K562 (cell line): ENCODE measurements at regions not wholly inside any gene's neighbourhood (a gene's known extent, or its start where the extent isn't known, plus 50 kb on each side); places are given as distances from the start of the nearest gene placed in this dataset.

Experiments
- ATAC-seq: fragments of 200-7000 bp; cut with Tn5 transposase; 3 replicates; pipeline ENCODE4 v1.9.1; 2020; ENCODE audit warnings: moderate library complexity
- BruUV-seq: library from RNA; stranded (reverse); fragments of 400-500 nt; replicated peaks from 2 replicates; lab custom pipeline; 2021; lab: Mats Ljungman, UMichigan
- CTCF ChIA-PET: fragments of 300-600 bp; formaldehyde crosslinking; extraction: SDS; loops from one replicate; lab custom pipeline; 2021; ENCODE audit warnings: low intra/inter-chr PET ratio; lab: Yijun Ruan, JAX
- POLR2A ChIA-PET: fragments of 300-600, 350-650 bp; sonication (Branson Sonifier 250); formaldehyde crosslinking; extraction: SDS; loops from one replicate; lab custom pipeline; 2021; ENCODE audit warnings: antibody characterized with exemption, inconsistent platforms; lab: Yijun Ruan, JAX
- DNase-seq, 4 experiments: peaks; one replicate each; pipeline versions ENCODE4 v3.0.0 to v3.0.0-alpha.2; 2011 to 2018; ENCODE audit warnings: low spot score in 3 of 4, mixed read lengths in 3 of 4; ENCODE audit errors: extremely low read depth in 1 of 4
- FAIRE-seq: peaks from 2 replicates; lab custom pipeline; 2011; peaks lifted over from hg19 to GRCh38; lab: Jason Lieb, UNC
- H2AFZ ChIP-seq: 2 replicates; pipeline ENCODE4 v1.6.0; 2011; ENCODE audit warnings: low read depth, low read length, control low read depth, inconsistent platforms
- H3K27ac ChIP-seq: fragments of 200-600 bp; 3 replicates; pipeline ENCODE4 v1.8.0; 2011; ENCODE audit warnings: low read depth, mild to moderate bottlenecking, control low read depth, inconsistent platforms, low read length, moderate library complexity, mixed read lengths; ENCODE audit errors: extremely low read depth
- H3K27me3 ChIP-seq, 2 experiments: fragments of 300-600 bp in 1 of 2; 2 replicates in 1 of 2; 3 replicates in 1 of 2; pipeline versions ENCODE4 v1.6.0 to v1.8.0; 2011; ENCODE audit warnings: inconsistent platforms in 2 of 2, low read length in 2 of 2, mild to moderate bottlenecking in 1 of 2, mixed read lengths in 1 of 2, moderate library complexity in 1 of 2; ENCODE audit not compliant: control insufficient read depth in 2 of 2, insufficient read depth in 2 of 2
- H3K36me3 ChIP-seq: fragments of 300-600 bp; 3 replicates; pipeline ENCODE4 v1.8.0; 2011; ENCODE audit warnings: mild to moderate bottlenecking, low read length, inconsistent platforms; ENCODE audit not compliant: control insufficient read depth, insufficient read depth
- H3K4me1 ChIP-seq, 2 experiments: fragments of 200-600 bp in 1 of 2; replicated peaks in 1 of 2; 2 replicates in 1 of 2; 3 replicates in 1 of 2; pipeline versions ENCODE4 v1.5.1 to v1.8.0; 2011; ENCODE audit warnings: inconsistent platforms in 2 of 2, low read length in 2 of 2, mild to moderate bottlenecking in 1 of 2, mixed read lengths in 1 of 2, moderate library complexity in 1 of 2; ENCODE audit not compliant: control insufficient read depth in 2 of 2, insufficient read depth in 2 of 2
- H3K4me2 ChIP-seq: 2 replicates; pipeline ENCODE4 v1.6.1; 2011; ENCODE audit warnings: low read length, control low read depth, inconsistent platforms, mixed read lengths; ENCODE audit not compliant: insufficient read depth
- H3K4me3 ChIP-seq: fragments of 200-600 bp; sonication (generic), shearing (Covaris generic); 2 replicates; pipeline ENCODE4 v1.5.1; 2016; ENCODE audit warnings: control low read depth, inconsistent platforms
- H3K79me2 ChIP-seq: fragments of 200-600 bp; 3 replicates; pipeline ENCODE4 v1.8.0; 2011; ENCODE audit warnings: low read length, inconsistent platforms; ENCODE audit not compliant: control insufficient read depth, insufficient read depth
- H3K9ac ChIP-seq, 2 experiments: 2 replicates each; pipeline versions ENCODE4 v1.6.0 to v1.6.1; 2011; ENCODE audit warnings: low read depth in 2 of 2, low read length in 2 of 2, control low read depth in 1 of 2, inconsistent platforms in 1 of 2, mild to moderate bottlenecking in 1 of 2, mixed read lengths in 1 of 2; ENCODE audit not compliant: insufficient read depth in 1 of 2
- H3K9me1 ChIP-seq: one replicate; pipeline ENCODE4 v1.6.0; 2011; ENCODE audit warnings: inconsistent platforms, mild to moderate bottlenecking, low read length, moderate library complexity; ENCODE audit not compliant: control insufficient read depth, insufficient read depth
- H3K9me3 ChIP-seq: replicated peaks from 2 replicates; pipeline ENCODE4 v1.5.1; 2011; ENCODE audit warnings: low read depth, low read length, inconsistent platforms; ENCODE audit not compliant: control insufficient read depth, insufficient read depth
- H4K20me1 ChIP-seq: replicated peaks from 2 replicates; pipeline ENCODE4 v1.6.1; 2011; ENCODE audit warnings: low read length, inconsistent platforms, mixed read lengths; ENCODE audit not compliant: control insufficient read depth, insufficient read depth
- CLOCK ChIP-seq: fragments of 250-450 bp; sonication (Bioruptor Pico); IDR thresholded peaks from 2 replicates; pipeline ENCODE4 v1.4.0; 2020; ENCODE audit warnings: mild to moderate bottlenecking, moderate library complexity, borderline replicate concordance
- FOSL1 ChIP-seq: fragments of 200-800 bp; sonication (Bioruptor generic); conservative IDR thresholded peaks from 2 replicates; pipeline ENCODE4 v1.6.1; 2016; ENCODE audit warnings: missing genetic modification characterization, missing compliant biosample characterization
- GTF2F1 ChIP-seq: IDR thresholded peaks from 2 replicates; pipeline ENCODE4 v1.6.1; 2011; ENCODE audit warnings: low read depth, low read length, improper control_type of control experiment
- JUND ChIP-seq, 2 experiments: IDR thresholded peaks; 2 replicates in 1 of 2; 3 replicates in 1 of 2; pipeline ENCODE4 v1.6.1; 2011; ENCODE audit warnings: borderline replicate concordance in 2 of 2, low read depth in 2 of 2, low read length in 2 of 2, improper control_type of control experiment in 1 of 2, missing biosample characterization in 1 of 2, missing genetic modification characterization in 1 of 2, missing genetic modification reagents in 1 of 2
- NFIC ChIP-seq: fragments of 450-650 bp; IDR thresholded peaks from 2 replicates; pipeline ENCODE4 v1.6.1; 2017; ENCODE audit warnings: mild to moderate bottlenecking, inconsistent platforms
- NKRF ChIP-seq: fragments of 450-650 bp; IDR thresholded peaks from 2 replicates; pipeline ENCODE4 v1.6.1; 2016; ENCODE audit warnings: borderline replicate concordance
- NR1H2 ChIP-seq: sonication (generic); formaldehyde crosslinking; IDR thresholded peaks from 2 replicates; pipeline ENCODE4 v1.4.0; 2020; ENCODE audit warnings: mild to moderate bottlenecking, missing genetic modification reagents
- RBM39 ChIP-seq: fragments of 200-400 bp; formaldehyde crosslinking; optimal IDR thresholded peaks from 2 replicates; pipeline ENCODE3; 2018; ENCODE audit warnings: low read depth, low read length
- SPI1 ChIP-seq: IDR thresholded peaks from 2 replicates; pipeline ENCODE4 v1.6.1; 2011; ENCODE audit warnings: low read depth, low read length, control low read depth, borderline replicate concordance
- TAF1 ChIP-seq: IDR thresholded peaks from 2 replicates; pipeline ENCODE4 v1.6.1; 2011; ENCODE audit warnings: mild to moderate bottlenecking, low read length, moderate library complexity; ENCODE audit not compliant: insufficient read depth, control insufficient read depth, severe bottlenecking; ENCODE audit errors: extremely low read depth
- ZFP36 ChIP-seq: fragments of 150-350 bp; IDR thresholded peaks from 2 replicates; pipeline ENCODE4 v1.6.1; 2018; ENCODE audit warnings: low read length, low read depth; ENCODE audit not compliant: partially characterized antibody
- ZNF695 ChIP-seq: fragments of 450-650 bp; formaldehyde crosslinking; IDR thresholded peaks from 2 replicates; pipeline ENCODE4 v1.4.0; 2020; ENCODE audit warnings: mild to moderate bottlenecking, moderate library complexity
- WGBS: fragments of 100-300 bp; shearing (Covaris generic); methylation state at CpG from one replicate; pipeline ENCODE4 v1.1.6; 2016; ENCODE audit warnings: low coverage, mixed read lengths; ENCODE audit not compliant: insufficient coverage; ENCODE audit errors: missing lambda C conversion rate; 5-methylcytosine and 5-hydroxymethylcytosine counted together
- in situ Hi-C: fragments of 300-500 bp; cut with MboI; formaldehyde crosslinking; loops from 4 replicates; pipeline ENCODE4 v1.15.0; 2018; ENCODE audit warnings: inconsistent platforms, mixed read lengths
- intact Hi-C: fragments of 100-400 bp; cut with micrococcal nuclease; formaldehyde crosslinking; loops from 2 replicates; pipeline ENCODE4 v1.14.2; 2022

- no peak overlapping the region for H3K4me2 ChIP-seq
- no peaks in the 10 kb centered on the region for H3K4me1 ChIP-seq
- no peaks in the 10 kb centered on the region for H3K9me1 ChIP-seq
- FAIRE-seq = no peak
- TF ChIP-seq SPI1 (no peak), FOSL1 (tag) (no peak), NR1H2 (CRISPR knock-in tag) (no peak), NFIC (no peak), ZNF695 (CRISPR knock-in tag) (no peak)
- CTCF ChIA-PET = no interaction called here
- DNase-seq = no peak
- no peaks in the 10 kb centered on the region for H3K79me2 ChIP-seq
- no peaks in the 10 kb centered on the region for H3K36me3 ChIP-seq
- BruUV-seq = no TSS peak
- 0% methylated on average over 3 of the region's 4 CpGs for WGBS
- no peaks in the 10 kb centered on the region; the same call in 1 of the 2 replicates for H3K9me3 ChIP-seq
- H3K9ac ChIP-seq = no peak overlapping the region
- H3K27me3 ChIP-seq = no peaks in the 10 kb centered on the region
- no peak overlapping the region for H3K4me3 ChIP-seq
- in situ Hi-C loops (no loop called here), intact Hi-C loops (no loop called here)
- POLR2A ChIA-PET = no interaction called here
- H3K27ac ChIP-seq = no peak overlapping the region
- H2AFZ ChIP-seq = no peak overlapping the region
- no peaks in the 10 kb centered on the region for H4K20me1 ChIP-seq
- no peak for ATAC-seq
Measured at GRCh38 chr14:37994846-37995372, 212.8 kb upstream of the SSTR1 start.

- ChIA-PET POLR2A (no interaction called here), CTCF (no interaction called here)
- no peak overlapping the region for H3K9ac ChIP-seq
- no peak for DNase-seq
- in situ Hi-C loops = no loop called here
- no peaks in the 10 kb centered on the region for H3K27me3 ChIP-seq
- H3K36me3 ChIP-seq = no peaks in the 10 kb centered on the region
- no peaks in the 10 kb centered on the region for H3K4me1 ChIP-seq
- H3K79me2 ChIP-seq = no peaks in the 10 kb centered on the region
- H3K4me3 ChIP-seq = no peak overlapping the region
- no peak for FAIRE-seq
- no peak for ATAC-seq
- H3K9me3 ChIP-seq = no peaks in the 10 kb centered on the region
- H3K4me2 ChIP-seq = no peak overlapping the region
- BruUV-seq = no TSS peak
- intact Hi-C loops = no loop called here
- WGBS = 0% methylated on average over 3 of the region's 3 CpGs
- H3K9me1 ChIP-seq = no peaks in the 10 kb centered on the region
- H4K20me1 ChIP-seq = no peaks in the 10 kb centered on the region
- no peak overlapping the region for H2AFZ ChIP-seq
- no peak overlapping the region for H3K27ac ChIP-seq
- TF ChIP-seq TAF1 (no peak), GTF2F1 (no peak), JUND (IDR thresholded peaks at IDR 0.05; ENCODE audit: borderline replicate concordance, low read depth, low read length) (no peak), JUND (tag; IDR thresholded peaks at IDR 0.05; ENCODE audit: borderline replicate concordance, low read depth, low read length) (no peak), RBM39 (no peak), ZFP36 (no peak), CLOCK (CRISPR knock-in tag) (no peak), NKRF (no peak)
Measured at GRCh38 chr14:37997017-37997416, 210.7 kb upstream of the SSTR1 start.
